Coronary artery (tissue), 2 donors: ENCODE measurements at regions not wholly inside any gene's neighbourhood (a gene's known extent, or its start where the extent isn't known, plus 50 kb on each side); places are given as distances from the start of the nearest gene placed in this dataset.

ENCODE experiments used
- DNase-seq: peaks from one replicate; pipeline ENCODE4 v3.0.0-alpha.2; 2017; ENCODE audit warnings: low spot score
- H3K27ac ChIP-seq, 2 donors: fragments of 200-600 bp; sonication (generic); one replicate each; pipeline ENCODE4 v1.5.1; 2016 to 2019
- H3K4me3 ChIP-seq: fragments of 200-600 bp; sonication (generic); 2 replicates; pipeline ENCODE4 v1.5.1; 2016; ENCODE audit warnings: mild to moderate bottlenecking, moderate library complexity
- CTCF ChIP-seq: fragments of 200-600 bp; sonication (generic); IDR thresholded peaks from one replicate; pipeline ENCODE4 v1.5.1; 2019; ENCODE audit warnings: antibody characterized with exemption

DNA sequence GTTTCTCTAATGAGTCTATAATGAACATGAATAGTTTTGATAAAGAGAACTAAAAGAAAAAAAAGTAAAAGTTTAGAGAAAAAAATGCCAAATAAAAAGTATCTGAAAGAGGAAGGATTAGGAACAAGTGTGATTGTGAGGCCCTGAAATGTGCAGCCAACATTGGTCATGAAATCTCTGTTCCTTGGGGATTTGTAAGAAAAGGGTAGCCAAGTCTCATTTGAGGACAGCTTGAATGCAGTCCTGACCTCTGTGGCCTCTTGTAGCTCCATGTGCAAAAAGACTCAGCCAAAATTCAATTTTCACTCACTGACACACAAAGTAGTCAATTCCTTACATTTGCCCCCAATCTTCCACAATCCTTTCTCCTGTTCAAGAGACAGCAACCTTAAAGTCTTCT, 167.9 kb downstream of the KLF12 start:
- H3K27ac ChIP-seq: no peak overlapping the region
- no peak for DNase-seq
- TF ChIP-seq CTCF: no peak
- H3K4me3 ChIP-seq: no peak overlapping the region

DNA sequence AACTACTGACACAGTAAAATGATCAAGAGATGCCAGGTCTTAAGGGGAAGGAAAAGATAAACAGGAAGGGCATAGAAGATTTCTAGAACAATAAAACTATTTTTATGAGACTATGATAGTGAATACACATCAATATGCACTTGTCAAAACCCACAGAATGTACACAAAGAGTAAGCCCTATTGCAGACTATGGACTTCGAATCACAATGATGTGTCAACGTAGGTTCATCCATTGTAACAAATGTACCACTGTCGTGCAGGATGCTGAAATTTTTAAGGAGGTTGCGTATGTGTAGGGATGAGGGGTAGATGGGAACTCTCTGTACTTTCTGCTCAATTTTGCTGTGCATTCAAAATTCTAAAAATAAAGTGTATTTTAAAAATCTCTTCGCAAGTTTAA, 171.9 kb downstream of the KLF12 start:
- no peak overlapping the region for H3K27ac ChIP-seq
- no peak for DNase-seq
- TF ChIP-seq CTCF: no peak
- H3K4me3 ChIP-seq: no peak overlapping the region

DNA sequence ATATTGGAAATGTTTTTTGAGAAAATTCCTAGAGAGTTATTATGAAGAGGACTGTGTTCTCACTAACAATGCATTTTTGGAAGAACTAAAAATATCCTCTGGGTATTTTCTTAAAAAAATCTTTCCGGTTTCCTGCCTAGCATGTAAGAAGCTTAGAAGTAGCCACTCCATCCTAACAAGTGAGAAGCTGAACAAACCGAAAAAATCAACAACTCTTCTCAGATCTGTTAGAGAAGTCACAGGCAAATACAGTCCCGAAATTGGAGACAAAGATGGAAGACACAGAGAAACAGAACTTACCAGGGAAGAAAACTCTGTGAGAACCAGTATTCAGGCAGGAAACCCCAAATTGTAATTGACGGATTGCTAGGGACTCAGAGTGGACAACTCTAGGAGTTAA, 173.0 kb downstream of the KLF12 start:
- no peak overlapping the region for H3K4me3 ChIP-seq
- H3K27ac ChIP-seq: no peak overlapping the region
- no peak for TF ChIP-seq CTCF
- no peak for DNase-seq

- no peak for DNase-seq
These were observed 173.7 kb downstream of the KLF12 start for GRCh38 chr13:73960474-73960873.

DNA sequence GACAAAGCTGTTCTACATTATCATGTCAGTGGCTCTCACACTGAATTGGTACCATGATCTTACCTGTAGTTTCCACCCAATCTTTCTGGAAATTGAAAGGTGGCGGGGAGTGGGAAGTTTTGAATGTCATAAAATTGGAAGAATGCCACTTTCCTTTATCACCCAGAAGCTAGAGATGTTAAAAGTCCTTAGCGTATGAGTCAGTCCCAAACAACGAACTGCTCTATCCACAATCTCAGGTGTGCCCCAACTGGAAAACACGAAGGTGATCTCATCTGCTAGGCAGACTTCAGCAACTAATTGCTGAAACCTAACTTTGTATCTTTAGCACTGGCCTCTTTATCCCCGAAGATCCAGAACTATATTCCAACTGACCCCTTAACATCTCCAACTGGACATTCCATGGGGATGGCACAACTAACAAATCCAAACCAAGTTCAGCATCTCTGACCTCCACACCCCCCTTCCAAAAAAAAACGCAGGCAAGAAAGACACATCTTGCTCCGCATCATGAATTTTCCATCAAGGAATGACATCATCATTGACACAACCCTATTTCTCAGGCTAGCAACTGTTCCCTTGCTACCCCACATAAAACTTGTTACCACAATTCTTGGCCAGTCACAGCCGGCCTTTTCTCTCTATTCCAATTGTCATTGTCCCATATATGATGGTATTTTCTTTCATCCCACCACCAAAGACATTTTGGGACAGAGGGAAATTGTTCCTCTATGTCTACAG, 175.4 kb downstream of the KLF12 start:
- no peak for DNase-seq
- TF ChIP-seq CTCF: no peak
- Histone ChIP-seq H3K27ac (no peak overlapping the region), H3K4me3 (no peak overlapping the region)

More at GRCh38 chr13:73960474-73960873, 173.7 kb downstream of the KLF12 start:
- Histone ChIP-seq H3K27ac (no peak overlapping the region), H3K4me3 (no peak overlapping the region)
- no peak for TF ChIP-seq CTCF

- DNase-seq: no peak
- Histone ChIP-seq H3K4me3 (no peak overlapping the region), H3K27ac (no peak overlapping the region)
- TF ChIP-seq CTCF: no peak
These were observed 176.3 kb downstream of the KLF12 start for GRCh38 chr13:73957889-73958288.

- H3K27ac ChIP-seq: no peak overlapping the region
- no peak overlapping the region for H3K4me3 ChIP-seq
- no peak for TF ChIP-seq CTCF
- no peak for DNase-seq
These were observed 177.3 kb downstream of the KLF12 start for GRCh38 chr13:73956795-73957408.
